Uterus (tissue), 3 donors: ENCODE measurements at regions not wholly inside any gene's neighbourhood (a gene's known extent, or its start where the extent isn't known, plus 50 kb on each side); places are given as distances from the start of the nearest gene placed in this dataset.

Source experiments
- DNase-seq, 2 donors: peaks; one replicate each; pipeline ENCODE4 v3.0.0-alpha.2; 2019 to 2020
- H3K27ac ChIP-seq, 2 donors: fragments of 200-600 bp; sonication (generic); 1 replicate in 1 of 2; 2 replicates in 1 of 2; pipeline ENCODE4 v1.5.1; 2016 to 2018
- H3K27me3 ChIP-seq, 2 donors: fragments of 200-600 bp; sonication (generic); one replicate each; pipeline ENCODE4 v1.5.1; 2018 to 2019; ENCODE audit warnings: control low read depth in 1 of 2
- H3K36me3 ChIP-seq, 2 donors: fragments of 200-600 bp; sonication (generic); one replicate each; pipeline ENCODE4 v1.5.1; 2019; ENCODE audit warnings: control low read depth in 1 of 2
- H3K4me1 ChIP-seq, 2 donors: fragments of 200-600 bp; sonication (generic); one replicate each; pipeline ENCODE4 v1.5.1; 2018 to 2019; ENCODE audit warnings: control low read depth in 1 of 2
- H3K4me3 ChIP-seq, 2 donors: fragments of 200-600 bp; sonication (generic); 1 replicate in 1 of 2; 2 replicates in 1 of 2; pipeline ENCODE4 v1.5.1; 2018 to 2019; ENCODE audit warnings: mild to moderate bottlenecking in 1 of 2
- H3K9me3 ChIP-seq, 2 donors: fragments of 200-600 bp; sonication (generic); one replicate each; pipeline ENCODE4 v1.5.1; 2019; ENCODE audit warnings: control low read depth in 1 of 2
- POLR2A ChIP-seq, 2 donors: fragments of 450-650 bp; IDR thresholded peaks; one replicate each; pipeline ENCODE4 v1.6.1; 2016; ENCODE audit warnings: antibody characterized with exemption in 2 of 2, mild to moderate bottlenecking in 1 of 2, moderate library complexity in 1 of 2
- intact Hi-C: fragments of 100-400 bp; cut with DNase I; formaldehyde crosslinking; loops from one replicate; pipeline ENCODE4 v1.15.1; 2023; ENCODE audit warnings: low total_unique reads
- TF ChIP-seq, protein P1 (sequence below), 4 experiments: fragments of 200-600 bp in 2 of 4; fragments of 450-650 bp in 2 of 4; sonication (generic) in 2 of 4; IDR thresholded peaks; one replicate each; pipeline ENCODE4 v1.5.1; 2016 to 2019; ENCODE audit warnings: antibody characterized with exemption in 4 of 4, mild to moderate bottlenecking in 2 of 4, moderate library complexity in 1 of 4
- donor health status: DM: yes; HTN: yes; CAD: no.

DNA sequence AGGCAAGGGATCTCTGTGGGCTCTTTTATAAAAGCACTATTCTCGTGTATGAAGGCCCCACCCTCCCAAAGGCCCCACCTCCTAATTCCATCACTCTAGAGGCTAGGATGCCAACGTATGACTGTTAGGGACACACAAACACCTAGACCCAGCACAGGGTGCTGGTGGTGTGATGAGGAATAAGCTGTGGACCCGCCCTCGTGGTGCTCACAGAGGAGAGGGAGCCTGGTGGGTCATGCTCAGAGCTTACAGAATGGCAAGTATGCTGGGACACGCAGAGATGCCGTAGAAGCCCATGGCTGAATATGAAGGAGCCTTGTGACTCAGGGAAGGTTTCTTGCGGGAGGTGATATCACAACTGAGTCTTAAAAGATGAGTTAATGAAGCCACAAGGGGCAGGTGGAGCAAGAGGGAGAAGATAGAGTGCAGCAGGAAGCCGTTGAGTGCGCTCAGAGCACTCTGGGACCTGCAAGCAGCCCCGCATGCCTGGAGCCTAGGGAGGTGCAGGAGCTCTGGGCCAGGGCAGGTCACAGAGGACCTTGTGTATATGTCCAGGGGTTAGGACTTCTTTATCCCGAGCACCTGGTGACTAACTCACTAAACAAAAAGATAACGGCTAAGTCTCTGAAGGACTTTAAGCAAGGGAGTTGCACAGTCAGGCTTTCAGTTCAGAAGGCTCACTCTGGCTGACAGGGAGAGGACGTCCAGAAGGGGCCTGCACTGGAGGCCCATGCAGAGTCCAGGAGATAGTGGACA, 160.9 kb downstream of the TRIM29 start:
- Histone ChIP-seq H3K9me3 (no peaks in the 10 kb centered on the region), H3K27ac (no peak overlapping the region), H3K27me3 (no peaks in the 10 kb centered on the region), H3K4me1 (no peaks in the 10 kb centered on the region), H3K4me3 (no peak overlapping the region), H3K36me3 (no peaks in the 10 kb centered on the region)
- intact Hi-C loops, result no loop called here
- TF ChIP-seq, protein P1, sequence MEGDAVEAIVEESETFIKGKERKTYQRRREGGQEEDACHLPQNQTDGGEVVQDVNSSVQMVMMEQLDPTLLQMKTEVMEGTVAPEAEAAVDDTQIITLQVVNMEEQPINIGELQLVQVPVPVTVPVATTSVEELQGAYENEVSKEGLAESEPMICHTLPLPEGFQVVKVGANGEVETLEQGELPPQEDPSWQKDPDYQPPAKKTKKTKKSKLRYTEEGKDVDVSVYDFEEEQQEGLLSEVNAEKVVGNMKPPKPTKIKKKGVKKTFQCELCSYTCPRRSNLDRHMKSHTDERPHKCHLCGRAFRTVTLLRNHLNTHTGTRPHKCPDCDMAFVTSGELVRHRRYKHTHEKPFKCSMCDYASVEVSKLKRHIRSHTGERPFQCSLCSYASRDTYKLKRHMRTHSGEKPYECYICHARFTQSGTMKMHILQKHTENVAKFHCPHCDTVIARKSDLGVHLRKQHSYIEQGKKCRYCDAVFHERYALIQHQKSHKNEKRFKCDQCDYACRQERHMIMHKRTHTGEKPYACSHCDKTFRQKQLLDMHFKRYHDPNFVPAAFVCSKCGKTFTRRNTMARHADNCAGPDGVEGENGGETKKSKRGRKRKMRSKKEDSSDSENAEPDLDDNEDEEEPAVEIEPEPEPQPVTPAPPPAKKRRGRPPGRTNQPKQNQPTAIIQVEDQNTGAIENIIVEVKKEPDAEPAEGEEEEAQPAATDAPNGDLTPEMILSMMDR (IDR thresholded peaks at IDR 0.05), result no peak
- TF ChIP-seq POLR2A (IDR thresholded peaks at IDR 0.05), result no peak
- DNase-seq, result no peak

DNA sequence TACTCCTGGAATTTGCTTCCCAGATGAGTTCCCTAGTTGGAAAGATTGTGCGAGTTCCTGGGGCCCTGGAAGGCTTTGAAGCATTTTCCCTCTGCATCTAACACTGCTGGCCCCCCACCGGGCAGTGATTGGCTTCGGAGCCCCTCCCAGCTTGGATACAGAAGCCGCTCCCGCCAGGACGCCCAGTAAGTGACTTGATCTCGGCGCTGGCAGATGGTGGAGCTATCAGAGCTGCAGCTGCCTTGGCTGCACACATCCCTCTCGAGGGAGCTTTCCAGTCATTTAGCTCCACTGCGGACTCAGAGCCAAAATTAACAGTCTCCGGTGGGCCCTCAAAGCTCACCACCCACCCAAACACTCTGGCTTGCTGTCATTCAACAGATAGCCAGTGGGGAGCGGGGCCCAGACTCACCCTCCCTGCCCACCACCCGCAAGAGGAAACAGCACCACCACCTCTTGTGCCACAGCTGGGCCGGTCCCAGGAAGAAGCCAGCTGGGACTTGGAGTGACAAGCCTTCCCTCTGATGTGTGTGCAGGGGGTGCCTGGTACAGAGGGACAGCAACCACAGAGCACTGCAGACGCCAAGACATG, 162.3 kb downstream of the TRIM29 start:
- H3K27me3 ChIP-seq, result no peaks in the 10 kb centered on the region
- no peaks in the 10 kb centered on the region for H3K36me3 ChIP-seq
- intact Hi-C loops, result no loop called here
- H3K4me3 ChIP-seq, result no peak overlapping the region
- no peak overlapping the region for H3K27ac ChIP-seq
- no peaks in the 10 kb centered on the region for H3K9me3 ChIP-seq
- DNase-seq, result no peak
- no peaks in the 10 kb centered on the region for H3K4me1 ChIP-seq
- TF ChIP-seq, protein P1 (IDR thresholded peaks at IDR 0.05), result no peak
- no peak for TF ChIP-seq POLR2A (IDR thresholded peaks at IDR 0.05)

DNA sequence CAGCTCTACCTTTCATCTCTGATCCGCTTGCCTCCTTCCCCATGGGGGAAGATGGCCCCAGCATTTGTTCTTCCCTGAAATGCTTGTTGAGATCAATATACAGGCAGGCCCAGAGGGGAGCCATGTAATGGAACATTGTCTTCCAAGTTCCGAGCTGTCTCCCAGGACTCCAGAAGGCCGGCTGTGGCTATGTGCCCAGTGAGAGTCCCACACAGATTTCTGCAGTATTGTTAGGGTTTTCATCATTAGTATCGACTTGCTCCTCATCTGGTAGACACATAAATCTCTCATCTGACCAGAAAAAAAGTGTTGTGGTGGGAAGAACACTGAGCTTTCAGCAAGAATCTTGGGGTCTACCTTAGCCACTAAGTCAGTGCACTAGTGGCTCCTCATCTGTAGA, 163.4 kb downstream of the TRIM29 start:
- DNase-seq, result no peak
- Histone ChIP-seq H3K4me1 (no peaks in the 10 kb centered on the region), H3K9me3 (no peaks in the 10 kb centered on the region), H3K27ac (no peak overlapping the region), H3K36me3 (no peaks in the 10 kb centered on the region), H3K27me3 (no peaks in the 10 kb centered on the region), H3K4me3 (no peak overlapping the region)
- intact Hi-C loops, result no loop called here
- TF ChIP-seq, protein P1 (IDR thresholded peaks at IDR 0.05), result no peak
- TF ChIP-seq POLR2A (IDR thresholded peaks at IDR 0.05), result no peak

DNA sequence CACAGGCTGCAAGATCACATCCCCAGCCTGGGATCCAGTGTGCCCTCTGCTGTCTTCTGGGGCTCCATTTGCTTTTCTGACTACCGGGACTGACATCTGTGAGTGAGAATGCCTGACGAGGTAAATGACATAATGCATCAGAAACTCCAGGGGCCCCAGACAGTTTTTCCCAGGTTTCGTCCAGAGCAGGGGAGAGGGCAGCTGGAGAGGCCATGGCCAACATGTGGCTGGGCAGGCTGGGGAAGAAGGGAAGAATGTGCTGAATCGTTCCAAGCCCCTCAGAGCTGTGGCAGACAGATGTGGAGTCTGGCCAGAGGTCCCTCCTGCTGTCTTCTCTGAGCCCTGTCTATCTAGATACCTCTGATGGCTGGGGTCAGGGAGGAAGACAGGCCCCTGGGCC, 163.9 kb downstream of the TRIM29 start:
- Histone ChIP-seq H3K4me3 (no peak overlapping the region), H3K27me3 (no peaks in the 10 kb centered on the region), H3K36me3 (no peaks in the 10 kb centered on the region), H3K27ac (no peak overlapping the region), H3K9me3 (no peaks in the 10 kb centered on the region), H3K4me1 (no peaks in the 10 kb centered on the region)
- intact Hi-C loops, result no loop called here
- TF ChIP-seq, protein P1 (IDR thresholded peaks at IDR 0.05), result no peak
- TF ChIP-seq POLR2A (IDR thresholded peaks at IDR 0.05), result no peak
- DNase-seq, result no peak

DNA sequence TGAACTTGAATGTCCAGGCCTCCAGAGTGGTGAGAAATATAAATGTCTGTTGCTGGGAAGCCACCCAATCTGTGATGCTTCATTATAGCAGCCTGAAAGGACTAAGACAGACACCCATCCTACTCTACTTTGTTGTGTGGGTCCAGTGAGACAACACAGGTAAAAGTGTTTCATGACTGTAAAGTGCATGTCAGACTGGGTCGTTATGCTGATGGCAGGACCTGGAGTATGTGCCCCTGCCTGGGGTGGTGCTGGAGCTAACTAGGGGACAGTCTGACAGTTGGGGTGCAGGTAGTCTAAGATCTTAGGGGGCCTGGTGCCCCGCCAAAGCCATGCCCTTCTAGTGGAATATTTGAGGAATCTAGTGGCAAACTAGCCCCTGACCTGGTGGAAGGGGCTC, 165.6 kb downstream of the TRIM29 start:
- DNase-seq, result no peak
- Histone ChIP-seq H3K4me3 (no peak overlapping the region), H3K9me3 (no peaks in the 10 kb centered on the region), H3K4me1 (no peaks in the 10 kb centered on the region), H3K36me3 (no peaks in the 10 kb centered on the region), H3K27me3 (no peaks in the 10 kb centered on the region), H3K27ac (no peak overlapping the region)
- TF ChIP-seq POLR2A (IDR thresholded peaks at IDR 0.05), result no peak
- TF ChIP-seq, protein P1 (IDR thresholded peaks at IDR 0.05), result no peak
- intact Hi-C loops, result no loop called here
